ENCODE measurements at regions not wholly inside any gene's neighbourhood (a gene's known extent, or its start where the extent isn't known, plus 50 kb on each side); places are given as distances from the start of the nearest gene placed in this dataset.

DNA sequence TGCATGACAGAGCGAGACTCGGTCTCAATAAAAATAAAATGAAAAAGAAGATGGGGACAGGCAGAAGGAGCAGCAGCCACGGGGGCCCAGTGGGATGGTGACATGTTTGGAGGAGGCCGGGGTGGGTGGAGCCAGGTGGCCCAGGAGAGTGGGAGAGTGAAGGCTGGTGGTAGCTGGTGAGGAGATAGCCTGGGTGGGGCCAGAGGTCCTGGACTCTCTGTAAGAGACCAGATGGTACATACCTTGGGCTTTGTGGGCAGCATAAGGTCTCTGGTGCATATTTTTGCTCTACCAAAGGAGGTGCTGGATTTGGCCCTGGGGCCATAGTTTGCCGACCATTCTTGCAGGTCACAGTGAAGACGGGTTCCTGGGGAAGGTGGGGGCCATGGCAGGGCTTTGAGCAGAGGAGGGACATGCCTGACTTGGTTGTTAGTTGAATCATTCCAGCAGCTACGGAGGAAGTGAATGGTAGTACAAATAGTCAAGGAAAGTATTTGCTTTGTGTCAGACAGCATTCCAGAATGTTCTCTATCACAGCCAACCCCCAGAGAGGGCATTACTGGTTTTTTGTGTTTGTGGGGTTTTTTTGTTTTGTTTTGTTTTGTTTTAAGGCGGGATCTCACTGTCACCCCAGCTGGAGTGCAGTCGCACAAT, 69.1 kb downstream of the ARHGEF18 start:
- peaks cover 3% of the 10 kb centered on the region for H3K79me2 ChIP-seq (ENCODE audit: control insufficient read depth, insufficient read depth, low read length)
- no peak overlapping the region for H3K27ac ChIP-seq (ENCODE audit: control insufficient read depth, insufficient read depth)
- no peak for FAIRE-seq
- H3K4me1 ChIP-seq (ENCODE audit: control insufficient read depth, insufficient read depth, low read length) = no peaks in the 10 kb centered on the region
- TF ChIP-seq POLR2AphosphoS5 (IDR thresholded peaks at IDR 0.05; ENCODE audit: low read length) (no peak), YY1 (IDR thresholded peaks at IDR 0.05; ENCODE audit: low read depth, low read length) (no peak), NFYA (IDR thresholded peaks at IDR 0.05; ENCODE audit: borderline replicate concordance, low read depth, low read length) (no peak), NFXL1 (IDR thresholded peaks at IDR 0.05; ENCODE audit: borderline replicate concordance) (no peak), RUNX3 (IDR thresholded peaks at IDR 0.05; ENCODE audit: low read length) (no peak)
- TF ChIP-seq, protein P1, sequence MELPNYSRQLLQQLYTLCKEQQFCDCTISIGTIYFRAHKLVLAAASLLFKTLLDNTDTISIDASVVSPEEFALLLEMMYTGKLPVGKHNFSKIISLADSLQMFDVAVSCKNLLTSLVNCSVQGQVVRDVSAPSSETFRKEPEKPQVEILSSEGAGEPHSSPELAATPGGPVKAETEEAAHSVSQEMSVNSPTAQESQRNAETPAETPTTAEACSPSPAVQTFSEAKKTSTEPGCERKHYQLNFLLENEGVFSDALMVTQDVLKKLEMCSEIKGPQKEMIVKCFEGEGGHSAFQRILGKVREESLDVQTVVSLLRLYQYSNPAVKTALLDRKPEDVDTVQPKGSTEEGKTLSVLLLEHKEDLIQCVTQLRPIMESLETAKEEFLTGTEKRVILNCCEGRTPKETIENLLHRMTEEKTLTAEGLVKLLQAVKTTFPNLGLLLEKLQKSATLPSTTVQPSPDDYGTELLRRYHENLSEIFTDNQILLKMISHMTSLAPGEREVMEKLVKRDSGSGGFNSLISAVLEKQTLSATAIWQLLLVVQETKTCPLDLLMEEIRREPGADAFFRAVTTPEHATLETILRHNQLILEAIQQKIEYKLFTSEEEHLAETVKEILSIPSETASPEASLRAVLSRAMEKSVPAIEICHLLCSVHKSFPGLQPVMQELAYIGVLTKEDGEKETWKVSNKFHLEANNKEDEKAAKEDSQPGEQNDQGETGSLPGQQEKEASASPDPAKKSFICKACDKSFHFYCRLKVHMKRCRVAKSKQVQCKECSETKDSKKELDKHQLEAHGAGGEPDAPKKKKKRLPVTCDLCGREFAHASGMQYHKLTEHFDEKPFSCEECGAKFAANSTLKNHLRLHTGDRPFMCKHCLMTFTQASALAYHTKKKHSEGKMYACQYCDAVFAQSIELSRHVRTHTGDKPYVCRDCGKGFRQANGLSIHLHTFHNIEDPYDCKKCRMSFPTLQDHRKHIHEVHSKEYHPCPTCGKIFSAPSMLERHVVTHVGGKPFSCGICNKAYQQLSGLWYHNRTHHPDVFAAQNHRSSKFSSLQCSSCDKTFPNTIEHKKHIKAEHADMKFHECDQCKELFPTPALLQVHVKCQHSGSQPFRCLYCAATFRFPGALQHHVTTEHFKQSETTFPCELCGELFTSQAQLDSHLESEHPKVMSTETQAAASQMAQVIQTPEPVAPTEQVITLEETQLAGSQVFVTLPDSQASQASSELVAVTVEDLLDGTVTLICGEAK (IDR thresholded peaks at IDR 0.05; ENCODE audit: borderline replicate concordance) = no peak
- TF ChIP-seq, protein P2, sequence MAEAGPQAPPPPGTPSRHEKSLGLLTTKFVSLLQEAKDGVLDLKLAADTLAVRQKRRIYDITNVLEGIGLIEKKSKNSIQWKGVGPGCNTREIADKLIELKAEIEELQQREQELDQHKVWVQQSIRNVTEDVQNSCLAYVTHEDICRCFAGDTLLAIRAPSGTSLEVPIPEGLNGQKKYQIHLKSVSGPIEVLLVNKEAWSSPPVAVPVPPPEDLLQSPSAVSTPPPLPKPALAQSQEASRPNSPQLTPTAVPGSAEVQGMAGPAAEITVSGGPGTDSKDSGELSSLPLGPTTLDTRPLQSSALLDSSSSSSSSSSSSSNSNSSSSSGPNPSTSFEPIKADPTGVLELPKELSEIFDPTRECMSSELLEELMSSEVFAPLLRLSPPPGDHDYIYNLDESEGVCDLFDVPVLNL (IDR thresholded peaks at IDR 0.05; ENCODE audit: low read depth, low read length) = no peak
- TF ChIP-seq, protein P3, sequence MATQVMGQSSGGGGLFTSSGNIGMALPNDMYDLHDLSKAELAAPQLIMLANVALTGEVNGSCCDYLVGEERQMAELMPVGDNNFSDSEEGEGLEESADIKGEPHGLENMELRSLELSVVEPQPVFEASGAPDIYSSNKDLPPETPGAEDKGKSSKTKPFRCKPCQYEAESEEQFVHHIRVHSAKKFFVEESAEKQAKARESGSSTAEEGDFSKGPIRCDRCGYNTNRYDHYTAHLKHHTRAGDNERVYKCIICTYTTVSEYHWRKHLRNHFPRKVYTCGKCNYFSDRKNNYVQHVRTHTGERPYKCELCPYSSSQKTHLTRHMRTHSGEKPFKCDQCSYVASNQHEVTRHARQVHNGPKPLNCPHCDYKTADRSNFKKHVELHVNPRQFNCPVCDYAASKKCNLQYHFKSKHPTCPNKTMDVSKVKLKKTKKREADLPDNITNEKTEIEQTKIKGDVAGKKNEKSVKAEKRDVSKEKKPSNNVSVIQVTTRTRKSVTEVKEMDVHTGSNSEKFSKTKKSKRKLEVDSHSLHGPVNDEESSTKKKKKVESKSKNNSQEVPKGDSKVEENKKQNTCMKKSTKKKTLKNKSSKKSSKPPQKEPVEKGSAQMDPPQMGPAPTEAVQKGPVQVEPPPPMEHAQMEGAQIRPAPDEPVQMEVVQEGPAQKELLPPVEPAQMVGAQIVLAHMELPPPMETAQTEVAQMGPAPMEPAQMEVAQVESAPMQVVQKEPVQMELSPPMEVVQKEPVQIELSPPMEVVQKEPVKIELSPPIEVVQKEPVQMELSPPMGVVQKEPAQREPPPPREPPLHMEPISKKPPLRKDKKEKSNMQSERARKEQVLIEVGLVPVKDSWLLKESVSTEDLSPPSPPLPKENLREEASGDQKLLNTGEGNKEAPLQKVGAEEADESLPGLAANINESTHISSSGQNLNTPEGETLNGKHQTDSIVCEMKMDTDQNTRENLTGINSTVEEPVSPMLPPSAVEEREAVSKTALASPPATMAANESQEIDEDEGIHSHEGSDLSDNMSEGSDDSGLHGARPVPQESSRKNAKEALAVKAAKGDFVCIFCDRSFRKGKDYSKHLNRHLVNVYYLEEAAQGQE (IDR thresholded peaks at IDR 0.05; ENCODE audit: low read depth, low read length) = no peak
- TF ChIP-seq, protein P4, sequence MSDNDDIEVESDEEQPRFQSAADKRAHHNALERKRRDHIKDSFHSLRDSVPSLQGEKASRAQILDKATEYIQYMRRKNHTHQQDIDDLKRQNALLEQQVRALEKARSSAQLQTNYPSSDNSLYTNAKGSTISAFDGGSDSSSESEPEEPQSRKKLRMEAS (IDR thresholded peaks at IDR 0.05; ENCODE audit: low read depth, low read length) = no peak
- BruUV-seq (replicated peaks) = TSS peak; percentile 34
- ChIA-PET POLR2A (no interaction called here), RAD21 (ENCODE audit: unreplicated experiment) (no interaction called here), SMC1A (ENCODE audit: uncharacterized antibody, unreplicated experiment) (interaction anchor here (0.7 kb wide), 1 partner anchor 105 kb away, joined by 3 read pairs; no protein-coding TSS in a partner anchor), CTCF (no interaction called here)
- no peak for DNase-seq (ENCODE audit: low read depth, low spot score)
- H3K4me3 ChIP-seq = no peak overlapping the region
- WGBS (ENCODE audit: insufficient coverage, insufficient replicate concordance, low lambda C conversion rate, missing lambda C conversion rate) = 69% methylated on average over 7 of the region's 9 CpGs
- in situ Hi-C loops (cut with MboI) = no loop called here
- no peak overlapping the region for H3K4me2 ChIP-seq (ENCODE audit: control insufficient read depth, insufficient read depth)
- H3K36me3 ChIP-seq (ENCODE audit: control insufficient read depth in 2 of 2, insufficient read depth in 2 of 2, low read length in 1 of 2) = peaks cover 0 to 3% of the 10 kb centered on the region in 2 experiments
- no peaks in the 10 kb centered on the region for H3K27me3 ChIP-seq (replicated peaks in 1 of 2; ENCODE audit: control insufficient read depth in 2 of 2, insufficient read depth in 2 of 2, low read length in 1 of 2)
- no peak overlapping the region for H3K9ac ChIP-seq (ENCODE audit: control insufficient read depth, insufficient read depth, low read length)
- no peaks in the 10 kb centered on the region for H3K9me3 ChIP-seq (replicated peaks; ENCODE audit: control insufficient read depth, insufficient read depth, low read length)
- no peaks in the 10 kb centered on the region for H4K20me1 ChIP-seq (ENCODE audit: control insufficient read depth, insufficient read depth)
- intact Hi-C loops (cut with micrococcal nuclease; ENCODE audit: unreplicated experiment) = no loop called here
- no peak for ATAC-seq
- no peak overlapping the region for H2AFZ ChIP-seq (ENCODE audit: control insufficient read depth, low read depth, low read length)
